LNCaP clone FGC (cell line): ENCODE measurements at regions not wholly inside any gene's neighbourhood (a gene's known extent, or its start where the extent isn't known, plus 50 kb on each side); places are given as distances from the start of the nearest gene placed in this dataset.

Source experiments
- DNase-seq: peaks from one replicate; pipeline ENCODE4 v3.0.0-alpha.2; 2011; ENCODE audit warnings: low read depth
- H3K4me3 ChIP-seq: 2 replicates; pipeline ENCODE4 v1.5.1; 2011; ENCODE audit warnings: mild to moderate bottlenecking, low read depth, low read length, control low read depth
- CTCF ChIP-seq: IDR thresholded peaks from 2 replicates; pipeline ENCODE4 v1.5.1; 2012; ENCODE audit warnings: mild to moderate bottlenecking; ENCODE audit not compliant: control insufficient read depth, insufficient read depth; ENCODE audit errors: extremely low read depth

GRCh38 chr21:38178653-38179470 is 77.9 kb upstream of the KCNJ15 start:
- no peak for TF ChIP-seq CTCF
- H3K4me3 ChIP-seq, result no peak overlapping the region
- DNase-seq, result no peak

GRCh38 chr21:38179511-38179910 is 77.3 kb upstream of the KCNJ15 start:
- no peak overlapping the region for H3K4me3 ChIP-seq
- no peak for DNase-seq
- no peak for TF ChIP-seq CTCF

GRCh38 chr21:38181096-38181495 is 75.7 kb upstream of the KCNJ15 start:
- no peak for DNase-seq
- H3K4me3 ChIP-seq, result no peak overlapping the region
- TF ChIP-seq CTCF, result no peak

GRCh38 chr21:38182370-38182985 is 74.3 kb upstream of the KCNJ15 start:
- no peak for DNase-seq

GRCh38 chr21:38183961-38184360 is 72.8 kb upstream of the KCNJ15 start:
- DNase-seq, result no peak
- TF ChIP-seq CTCF, result no peak
- H3K4me3 ChIP-seq, result no peak overlapping the region

More at GRCh38 chr21:38182370-38182985, 74.3 kb upstream of the KCNJ15 start:
- TF ChIP-seq CTCF, result no peak
- H3K4me3 ChIP-seq, result no peak overlapping the region

GRCh38 chr21:38186661-38187270 is 70.0 kb upstream of the KCNJ15 start:
- DNase-seq, result no peak
- H3K4me3 ChIP-seq, result no peak overlapping the region
- no peak for TF ChIP-seq CTCF
